CD4-positive, CD25-positive, alpha-beta regulatory T cell (primary cell): ENCODE measurements at regions not wholly inside any gene's neighbourhood (a gene's known extent, or its start where the extent isn't known, plus 50 kb on each side); places are given as distances from the start of the nearest gene placed in this dataset.
"Not testable (repeated sequence)": the region's sequence is repeated elsewhere in the genome, so short reads cannot be mapped to it uniquely, and the experiment has no call there.

Experiments used
- ATAC-seq, 2 donors: fragments of 150-1000 bp; cut with Tn5 transposase; one replicate each; pipeline ENCODE4 v1.10.0; 2021; ENCODE audit warnings: low read depth in 2 of 2, moderate number of reproducible peaks in 2 of 2, moderate library complexity in 1 of 2
- DNase-seq, 3 donors: peaks; one replicate each; pipeline versions ENCODE4 v3.0.0 to v3.0.0-alpha.2; 2012 to 2022; ENCODE audit warnings: mixed read lengths in 1 of 3
- H3K27ac ChIP-seq: one replicate; pipeline ENCODE4 v1.7.0; 2013; ENCODE audit warnings: mild to moderate bottlenecking, low read length; ENCODE audit not compliant: insufficient read depth, poor library complexity, severe bottlenecking
- H3K27me3 ChIP-seq: one replicate; pipeline ENCODE4 v1.7.0; 2013; ENCODE audit warnings: low read length; ENCODE audit not compliant: control insufficient read depth, insufficient read depth
- H3K36me3 ChIP-seq: one replicate; pipeline ENCODE4 v1.7.0; 2013; ENCODE audit warnings: mild to moderate bottlenecking, low read length, moderate library complexity; ENCODE audit not compliant: control insufficient read depth, insufficient read depth
- H3K4me1 ChIP-seq: 2 replicates; pipeline ENCODE4 v1.7.0; 2013; ENCODE audit warnings: mild to moderate bottlenecking, low read length; ENCODE audit not compliant: insufficient read depth, control insufficient read depth, poor library complexity, severe bottlenecking
- H3K4me3 ChIP-seq: one replicate; pipeline ENCODE4 v1.7.0; 2013; ENCODE audit warnings: low read depth, mild to moderate bottlenecking, low read length, moderate library complexity
- H3K9me3 ChIP-seq, 2 experiments: 1 replicate in 1 of 2; 2 replicates in 1 of 2; pipeline ENCODE4 v1.7.0; 2013; ENCODE audit warnings: low read length in 2 of 2, mild to moderate bottlenecking in 1 of 2, moderate library complexity in 1 of 2; ENCODE audit not compliant: control insufficient read depth in 2 of 2
- H3K27ac Mint-ChIP-seq, 3 donors: one replicate each; pipeline ENCODE4 v1.8.0; 2020 to 2022; ENCODE audit warnings: mild to moderate bottlenecking in 3 of 3, mixed read lengths in 3 of 3, moderate library complexity in 2 of 3
- H3K27me3 Mint-ChIP-seq: one replicate; pipeline ENCODE4 v1.8.0; 2022; ENCODE audit warnings: mild to moderate bottlenecking, mixed read lengths
- H3K36me3 Mint-ChIP-seq: one replicate; pipeline ENCODE4 v1.8.0; 2020; ENCODE audit warnings: mixed read lengths
- H3K4me1 Mint-ChIP-seq, 4 donors: one replicate each; pipeline ENCODE4 v1.8.0; 2020 to 2022; ENCODE audit warnings: mixed read lengths in 4 of 4, mild to moderate bottlenecking in 1 of 4
- H3K4me3 Mint-ChIP-seq, 4 donors: one replicate each; pipeline ENCODE4 v1.8.0; 2020 to 2022; ENCODE audit warnings: mild to moderate bottlenecking in 4 of 4, mixed read lengths in 4 of 4, moderate library complexity in 3 of 4
- H3K9me3 Mint-ChIP-seq, 7 donors: one replicate each; pipeline ENCODE4 v1.8.0; 2020 to 2022; ENCODE audit warnings: mixed read lengths in 7 of 7, mild to moderate bottlenecking in 3 of 7, moderate library complexity in 2 of 7

GRCh38 chr21:17279663-17280062 is 233.2 kb upstream of the CXADR start:
- ATAC-seq (no peak), DNase-seq (no peak)
- no peaks in the 10 kb centered on the region for H3K27me3 ChIP-seq
- no peak overlapping the region for H3K4me3 ChIP-seq
- H3K27me3 Mint-ChIP-seq: no peaks in the 10 kb centered on the region
- no peak overlapping the region for H3K27ac Mint-ChIP-seq
- no peaks in the 10 kb centered on the region for H3K4me1 Mint-ChIP-seq
- no peaks in the 10 kb centered on the region for H3K4me1 ChIP-seq
- H3K36me3 Mint-ChIP-seq: no peaks in the 10 kb centered on the region
- H3K36me3 ChIP-seq: no peaks in the 10 kb centered on the region
- H3K4me3 Mint-ChIP-seq: no peak overlapping the region
- peaks cover 3 to 44% (median 9%) of the 10 kb centered on the region in 7 donors for H3K9me3 Mint-ChIP-seq
- peaks cover 1 to 10% of the 10 kb centered on the region in 2 experiments for H3K9me3 ChIP-seq
- no peak overlapping the region for H3K27ac ChIP-seq

GRCh38 chr21:17293016-17293562 is 219.8 kb upstream of the CXADR start:
- H3K4me1 Mint-ChIP-seq, H3K27ac ChIP-seq, H3K27me3 ChIP-seq, H3K4me3 ChIP-seq, H3K36me3 Mint-ChIP-seq, DNase-seq, H3K4me3 Mint-ChIP-seq, H3K27me3 Mint-ChIP-seq, H3K4me1 ChIP-seq, H3K36me3 ChIP-seq, H3K27ac Mint-ChIP-seq, ATAC-seq, H3K9me3 ChIP-seq: not testable (repeated sequence)
- H3K9me3 Mint-ChIP-seq: peaks cover 2 to 32% (median 13%) of the 10 kb centered on the region in 7 donors

- Histone ChIP-seq H3K27ac (no peak overlapping the region), H3K36me3 (no peaks in the 10 kb centered on the region), H3K4me3 (no peak overlapping the region), H3K27me3 (no peaks in the 10 kb centered on the region), H3K9me3 (peaks cover 3% of the 10 kb centered on the region in 2 experiments), H3K4me1 (no peaks in the 10 kb centered on the region)
- ATAC-seq (no peak), DNase-seq (no peak)
- peaks cover 3 to 39% (median 10%) of the 10 kb centered on the region in 7 donors for H3K9me3 Mint-ChIP-seq
- no peak overlapping the region for H3K27ac Mint-ChIP-seq
- no peaks in the 10 kb centered on the region for H3K36me3 Mint-ChIP-seq
- no peaks in the 10 kb centered on the region for H3K27me3 Mint-ChIP-seq
- H3K4me1 Mint-ChIP-seq: no peaks in the 10 kb centered on the region
- H3K4me3 Mint-ChIP-seq: no peak overlapping the region
These were observed 216.8 kb upstream of the CXADR start for GRCh38 chr21:17295997-17296396.

GRCh38 chr21:17299576-17299975 is 213.3 kb upstream of the CXADR start:
- H3K4me1 ChIP-seq, H3K36me3 Mint-ChIP-seq, H3K4me3 Mint-ChIP-seq, H3K27ac ChIP-seq, H3K27me3 ChIP-seq, H3K36me3 ChIP-seq, H3K27me3 Mint-ChIP-seq, ATAC-seq, H3K4me3 ChIP-seq, H3K27ac Mint-ChIP-seq, H3K9me3 ChIP-seq, DNase-seq, H3K4me1 Mint-ChIP-seq: not testable (repeated sequence)
- peaks cover 3 to 38% (median 17%) of the 10 kb centered on the region in 7 donors for H3K9me3 Mint-ChIP-seq

DNA sequence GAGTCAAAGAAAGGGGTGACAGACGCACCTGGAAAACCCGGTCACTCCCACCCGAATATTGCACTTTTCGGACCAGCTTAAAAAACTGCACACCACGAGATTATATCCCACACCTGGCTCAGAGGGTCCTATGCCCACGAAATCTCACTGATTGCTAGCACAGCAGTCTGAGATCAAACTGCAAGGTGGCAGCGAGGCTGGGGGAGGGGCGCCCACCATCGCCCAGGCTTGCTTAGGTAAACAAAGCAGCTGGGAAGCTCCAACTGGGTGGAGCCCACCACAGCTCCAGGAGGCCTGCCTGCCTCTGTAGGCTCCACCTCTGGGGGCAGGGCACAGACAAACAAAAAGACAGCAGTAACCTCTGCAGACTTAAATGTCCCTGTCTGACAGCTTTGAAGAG is 185.1 kb upstream of the CXADR start:
- not testable (repeated sequence) for H3K4me3 ChIP-seq, H3K4me1 Mint-ChIP-seq, H3K4me1 ChIP-seq, DNase-seq, H3K36me3 ChIP-seq, ATAC-seq, H3K36me3 Mint-ChIP-seq, H3K27ac ChIP-seq, H3K9me3 ChIP-seq, H3K27me3 ChIP-seq, H3K27ac Mint-ChIP-seq, H3K27me3 Mint-ChIP-seq, H3K4me3 Mint-ChIP-seq
- peaks cover 0 to 10% (median 2%) of the 10 kb centered on the region in 7 donors for H3K9me3 Mint-ChIP-seq

DNA sequence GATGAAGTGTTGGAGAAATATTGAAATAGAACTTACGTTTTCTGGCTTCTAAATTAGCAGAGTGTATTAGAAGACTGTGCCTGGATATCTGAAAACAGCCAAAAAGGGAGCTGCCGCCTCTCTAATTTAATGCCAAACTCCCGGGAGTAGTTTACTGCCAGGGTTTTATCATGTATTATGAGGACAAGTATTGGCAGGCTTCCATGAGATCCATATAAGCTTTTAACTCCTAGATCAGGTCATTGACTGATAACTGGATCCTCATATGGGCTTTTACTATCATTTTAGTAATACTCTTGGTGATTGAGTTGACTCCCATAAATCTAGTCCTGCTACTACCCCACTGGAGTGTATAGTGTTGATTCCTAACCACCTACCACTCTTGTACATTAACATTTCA is 178.4 kb upstream of the CXADR start:
- Mint-ChIP-seq H3K36me3 (no peaks in the 10 kb centered on the region), H3K4me1 (no peaks in the 10 kb centered on the region), H3K4me3 (no peak overlapping the region), H3K27ac (no peak overlapping the region), H3K9me3 (peaks cover 0 to 4% (median 1%) of the 10 kb centered on the region in 7 donors), H3K27me3 (no peaks in the 10 kb centered on the region)
- Histone ChIP-seq H3K27ac (no peak overlapping the region), H3K36me3 (no peaks in the 10 kb centered on the region), H3K27me3 (no peaks in the 10 kb centered on the region), H3K4me1 (no peaks in the 10 kb centered on the region), H3K4me3 (no peak overlapping the region), H3K9me3 (no peaks in the 10 kb centered on the region)
- ATAC-seq: no peak
- no peak for DNase-seq

DNA sequence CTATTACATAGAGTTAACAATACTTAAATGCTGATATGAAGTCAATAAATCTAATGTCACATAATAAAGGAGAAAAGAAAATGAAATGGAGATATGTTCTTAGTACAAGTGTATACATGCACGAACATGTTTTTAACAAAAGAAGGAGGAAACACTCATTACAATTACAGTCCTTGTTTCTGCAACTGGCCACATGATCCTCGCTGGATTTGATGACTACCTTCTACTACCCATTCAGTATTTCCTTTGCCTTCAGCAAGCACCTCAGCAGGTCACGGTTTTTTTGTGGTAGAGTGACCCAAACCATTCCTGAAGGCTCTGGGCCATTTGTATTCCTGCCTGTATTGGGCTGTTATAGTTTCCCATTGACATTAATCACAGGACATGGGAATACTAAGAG is 172.8 kb upstream of the CXADR start:
- no peak overlapping the region for H3K4me3 ChIP-seq
- no peaks in the 10 kb centered on the region for H3K27me3 ChIP-seq
- no peak overlapping the region for H3K27ac ChIP-seq
- no peaks in the 10 kb centered on the region for H3K9me3 ChIP-seq
- Mint-ChIP-seq H3K4me3 (no peak overlapping the region), H3K27ac (no peak overlapping the region), H3K4me1 (no peaks in the 10 kb centered on the region), H3K27me3 (no peaks in the 10 kb centered on the region), H3K9me3 (peaks cover 0 to 26% (median 6%) of the 10 kb centered on the region in 7 donors), H3K36me3 (no peaks in the 10 kb centered on the region)
- no peaks in the 10 kb centered on the region for H3K4me1 ChIP-seq
- DNase-seq (no peak), ATAC-seq (no peak)
- no peaks in the 10 kb centered on the region for H3K36me3 ChIP-seq

DNA sequence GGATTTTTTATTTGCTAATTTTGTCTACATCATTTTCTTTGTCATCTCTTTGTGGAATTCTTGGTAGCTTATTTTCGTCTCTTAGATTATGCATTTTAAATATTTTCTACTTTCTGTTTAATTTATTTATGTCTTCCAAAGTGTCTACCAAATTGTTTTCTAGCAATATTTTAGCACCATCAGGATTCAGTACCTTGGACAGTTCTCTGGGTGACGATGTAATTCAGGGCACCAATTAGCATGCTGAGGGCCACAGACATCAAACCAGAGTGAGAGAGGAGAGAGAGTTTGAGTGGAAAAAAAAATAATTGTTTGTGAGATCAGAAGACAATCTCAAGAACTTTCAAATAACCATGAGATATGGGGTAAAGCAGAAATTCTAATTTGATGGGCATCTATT is 169.8 kb upstream of the CXADR start:
- H3K27me3 ChIP-seq: no peaks in the 10 kb centered on the region
- peak overlapping the region in 1 of 3 donors; percentile 74 for H3K27ac Mint-ChIP-seq
- no peaks in the 10 kb centered on the region for H3K4me1 ChIP-seq
- peaks cover 0 to 26% (median 5%) of the 10 kb centered on the region in 7 donors for H3K9me3 Mint-ChIP-seq
- H3K27ac ChIP-seq: no peak overlapping the region
- H3K36me3 Mint-ChIP-seq: no peaks in the 10 kb centered on the region
- DNase-seq (peak in 1 of 3 donors; percentile 1), ATAC-seq (no peak)
- H3K4me1 Mint-ChIP-seq: no peaks in the 10 kb centered on the region
- H3K4me3 ChIP-seq: no peak overlapping the region
- H3K9me3 ChIP-seq: no peaks in the 10 kb centered on the region
- H3K36me3 ChIP-seq: no peaks in the 10 kb centered on the region
- H3K4me3 Mint-ChIP-seq: no peak overlapping the region
- no peaks in the 10 kb centered on the region for H3K27me3 Mint-ChIP-seq
